ENCODE measurements at regions not wholly inside any gene's neighbourhood (a gene's known extent, or its start where the extent isn't known, plus 50 kb on each side); places are given as distances from the start of the nearest gene placed in this dataset.
A peak's percentile ranks its signal among the peaks of the same experiment; 100 is the strongest.

DNA sequence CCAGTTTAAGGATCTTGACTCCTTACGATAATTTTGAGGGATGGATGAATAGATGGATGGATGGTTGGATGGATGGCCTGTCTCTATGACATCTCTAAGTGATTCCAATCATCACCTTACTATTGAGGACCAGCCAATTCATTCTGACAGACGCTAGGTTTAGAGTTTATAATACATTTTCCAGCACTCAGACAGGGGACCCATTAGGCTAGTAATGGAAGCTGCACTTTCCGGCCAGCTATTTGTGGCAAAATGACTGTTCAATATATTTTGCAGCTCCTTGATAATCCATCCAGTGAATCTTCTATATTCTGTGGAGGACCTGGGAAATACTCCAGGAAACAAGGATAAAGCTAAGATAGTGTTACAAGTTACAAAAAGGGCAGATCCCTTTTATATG, 262.9 kb downstream of the TDRD15 start:
- DNase-seq (ENCODE audit: low spot score) (no peak), ATAC-seq (no peak)

DNA sequence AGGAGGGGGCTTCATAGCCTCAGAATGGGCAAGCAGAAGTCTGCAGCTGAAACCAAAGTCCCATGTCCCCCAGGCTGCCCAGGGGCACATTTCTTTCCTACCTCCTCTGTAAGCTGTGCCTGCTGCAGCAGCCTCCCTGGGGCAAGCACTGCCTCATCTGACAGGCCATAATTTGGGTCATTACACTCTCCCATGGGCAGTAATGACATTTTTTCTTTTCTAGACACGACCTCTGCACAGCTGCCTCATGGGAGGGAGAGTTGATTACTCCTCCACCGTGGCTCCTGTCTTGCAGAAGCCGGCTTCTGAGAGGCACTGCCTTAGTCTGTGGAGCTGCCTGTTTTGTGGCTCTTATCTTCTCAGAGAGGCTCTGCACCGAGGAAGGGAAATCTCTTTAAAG, 268.9 kb downstream of the TDRD15 start:
- DNase-seq (ENCODE audit: low spot score): no peak
- no peak for ATAC-seq

DNA sequence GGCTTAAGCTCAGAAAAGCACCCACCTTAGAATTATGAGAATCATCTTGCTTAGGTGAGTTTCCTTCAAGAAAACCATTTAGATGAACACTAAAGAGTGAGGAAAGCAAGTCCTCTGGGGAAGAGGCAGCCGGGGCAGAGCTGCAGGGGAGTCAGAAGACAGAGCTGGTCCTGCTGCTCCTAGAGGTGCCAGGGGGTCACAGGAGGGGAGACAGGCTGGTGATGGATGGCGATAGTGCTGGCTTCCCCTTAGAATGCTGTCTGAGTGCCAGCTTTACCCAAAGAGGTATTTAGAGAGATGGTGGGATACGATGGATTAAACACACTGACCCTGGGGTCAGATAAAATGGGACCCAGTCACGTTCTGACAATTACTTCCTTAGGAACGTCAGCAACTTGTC, 269.4 kb downstream of the TDRD15 start:
- no peak for ATAC-seq

DNA sequence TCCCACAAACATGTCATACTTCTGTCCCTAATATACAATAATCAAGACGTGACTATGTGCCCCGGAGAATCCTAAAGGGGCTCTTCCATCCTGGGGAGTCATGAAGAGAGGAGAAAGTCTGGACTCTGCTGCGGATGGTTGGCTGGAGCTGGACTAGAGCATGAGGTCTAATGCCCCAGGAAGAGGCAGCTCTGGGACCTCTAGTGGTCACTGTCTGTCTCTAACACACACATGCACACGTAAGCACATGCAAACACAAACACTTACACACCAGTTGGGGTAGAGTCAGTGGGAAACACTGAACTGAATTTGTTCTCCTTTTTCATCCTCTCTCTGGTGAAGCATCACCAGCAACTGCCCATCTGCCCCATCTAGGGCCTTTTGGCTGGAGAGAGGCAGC, 271.6 kb downstream of the TDRD15 start:
- no peak for DNase-seq (ENCODE audit: low spot score)
- ATAC-seq: peak; percentile 93

More for the DNA sequence above, 269.4 kb downstream of the TDRD15 start:
- DNase-seq (ENCODE audit: low spot score): no peak

DNA sequence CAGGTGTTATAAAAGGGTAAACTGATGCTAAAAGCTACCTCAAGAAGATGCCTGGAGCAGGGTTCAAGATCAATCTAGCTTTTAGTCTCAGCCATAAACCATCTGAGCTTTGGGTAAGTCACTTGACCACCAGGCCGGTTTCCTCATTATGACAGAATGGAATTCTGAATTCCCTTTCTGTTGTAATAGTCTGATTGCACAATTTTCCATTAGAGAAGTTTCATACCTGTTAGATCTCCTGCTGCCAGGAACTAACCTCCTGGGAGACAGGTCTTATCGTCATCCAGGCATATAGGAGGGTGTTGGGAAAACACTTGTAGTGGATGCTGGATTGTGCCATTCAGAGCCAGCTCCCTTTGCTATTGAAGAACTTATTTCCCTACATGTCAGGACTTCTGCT, 272.5 kb downstream of the TDRD15 start:
- no peak for DNase-seq (ENCODE audit: low spot score)
- peak; percentile 67 for ATAC-seq

DNA sequence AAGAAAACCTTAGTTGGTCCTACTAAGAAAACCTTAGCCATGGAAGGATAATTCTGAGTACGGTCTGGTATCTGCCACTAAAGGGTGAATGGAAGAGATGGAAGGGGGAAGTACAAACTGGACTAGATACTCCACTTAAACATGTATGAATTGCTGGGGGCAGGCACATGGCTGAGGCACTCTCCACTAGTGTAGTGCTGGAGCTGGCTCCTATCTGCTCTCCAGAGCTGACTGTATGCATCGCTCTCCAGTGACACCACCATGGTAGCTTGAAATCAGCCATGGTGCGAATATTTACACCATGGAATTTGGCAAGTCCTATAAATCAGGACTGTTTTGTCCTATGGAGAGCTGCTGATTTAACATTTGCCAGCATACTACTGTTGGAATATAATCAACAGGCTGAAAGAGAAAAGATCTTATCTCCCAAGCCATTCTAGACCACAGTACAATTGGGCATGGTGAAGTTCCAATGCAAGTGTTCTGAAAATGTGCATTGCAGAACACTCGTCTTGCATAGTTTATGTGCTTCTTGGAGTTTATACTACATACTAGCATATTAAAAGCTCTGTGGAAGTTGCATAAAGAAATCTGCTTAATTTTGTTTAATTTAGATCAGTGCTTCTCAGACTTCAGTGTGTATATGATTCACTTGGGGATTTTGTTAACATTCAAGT, 277.4 kb downstream of the TDRD15 start:
- ATAC-seq: no peak

DNA sequence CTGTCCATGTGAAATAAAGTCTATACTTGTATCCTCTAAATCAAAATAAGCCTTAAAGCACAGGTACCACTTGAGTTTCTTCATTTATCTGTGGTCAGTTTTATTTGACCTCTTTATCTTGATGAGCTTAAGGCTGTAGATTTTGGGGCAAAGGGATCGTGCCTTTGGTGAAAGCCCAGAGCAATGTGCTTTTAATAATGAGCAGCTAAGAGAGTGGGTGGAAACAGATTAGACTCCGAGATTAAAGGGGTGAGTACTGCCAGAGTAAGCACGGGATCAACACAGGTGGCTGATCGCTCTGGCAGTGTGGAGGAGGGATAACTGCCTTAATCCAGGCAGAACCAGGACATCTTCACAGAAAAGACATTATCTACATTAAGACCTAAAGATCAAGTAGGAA, 280.4 kb downstream of the TDRD15 start:
- DNase-seq (ENCODE audit: low spot score) (no peak), ATAC-seq (no peak)

More for the DNA sequence above, 277.4 kb downstream of the TDRD15 start:
- no peak for DNase-seq (ENCODE audit: low spot score)

DNA sequence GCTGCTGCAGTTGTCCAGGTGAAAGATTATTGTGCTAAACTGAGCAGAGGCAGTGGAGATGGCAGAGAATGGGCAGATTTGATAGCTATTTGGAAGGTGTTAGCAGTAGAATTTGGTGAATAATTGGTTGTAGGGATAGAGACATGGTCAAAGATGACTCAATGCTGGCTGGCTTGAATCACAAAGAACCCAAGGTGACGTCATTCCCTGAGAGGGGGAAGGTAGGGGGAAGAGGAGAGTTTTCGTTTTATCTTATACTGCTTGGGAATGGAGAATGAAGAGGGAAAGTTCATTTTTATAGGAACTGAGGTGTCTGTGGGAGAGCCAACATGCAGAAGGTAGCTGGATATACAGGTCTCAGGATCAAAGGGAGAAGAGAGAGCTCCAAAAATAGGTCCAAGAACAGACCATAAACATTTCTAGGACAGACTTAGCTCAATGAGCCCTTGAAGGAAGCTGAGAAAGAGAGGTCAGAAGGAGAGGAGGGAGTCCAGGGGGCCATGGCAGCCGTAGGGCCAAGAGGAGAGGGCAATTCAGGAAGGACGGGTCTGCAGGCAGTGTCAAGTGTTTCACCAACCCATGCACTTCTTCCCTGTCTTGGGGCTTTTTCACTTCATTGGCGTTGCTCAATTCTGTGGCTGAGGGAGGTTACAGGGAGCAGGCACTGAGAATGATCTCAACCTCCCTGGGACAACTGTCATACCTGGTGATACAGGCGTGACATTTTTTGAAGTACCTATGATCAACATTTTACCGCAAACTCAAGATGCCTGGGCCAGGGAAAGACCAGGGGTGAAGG, 281.3 kb downstream of the TDRD15 start:
- ATAC-seq (no peak), DNase-seq (ENCODE audit: low spot score) (no peak)

DNA sequence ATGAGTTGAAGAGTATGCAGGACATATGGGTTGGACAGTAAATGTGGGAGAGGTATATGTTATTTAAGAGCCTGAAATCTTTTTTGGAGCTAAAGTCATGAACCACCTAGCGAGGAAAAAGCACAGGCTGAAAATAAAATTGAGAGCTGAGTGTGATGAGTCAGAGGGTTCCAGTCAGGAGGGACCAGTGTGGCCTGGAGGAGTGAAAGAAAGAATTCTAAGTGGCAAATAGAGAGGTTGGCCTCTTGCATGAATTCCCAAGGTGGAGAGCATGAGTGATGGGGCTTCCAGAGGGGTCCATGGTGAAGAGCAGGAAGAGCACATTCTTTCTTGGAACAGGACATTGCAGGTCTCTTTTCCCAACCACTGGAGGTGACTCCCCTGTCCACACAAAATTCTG, 282.6 kb downstream of the TDRD15 start:
- ATAC-seq (no peak), DNase-seq (ENCODE audit: low spot score) (no peak)

DNA sequence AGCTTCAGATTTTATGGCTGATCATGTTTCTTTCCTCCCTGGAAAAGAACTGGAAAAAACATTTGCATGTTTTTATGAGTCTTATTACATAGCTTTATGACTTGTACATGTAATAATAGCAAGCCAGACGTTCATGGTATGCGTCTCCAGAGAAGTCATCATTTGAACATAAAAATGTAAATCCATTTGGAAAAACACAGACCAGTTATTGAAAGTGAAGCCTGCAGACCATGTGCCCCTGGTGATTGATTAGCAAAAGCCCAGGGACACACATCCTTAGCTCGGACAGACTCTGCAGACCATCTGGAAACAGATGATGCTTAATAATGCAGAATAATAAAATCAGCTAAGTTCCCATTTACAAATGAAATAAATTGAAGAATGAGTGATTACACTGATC, 283.1 kb downstream of the TDRD15 start:
- DNase-seq (ENCODE audit: low spot score): no peak
- no peak for ATAC-seq

DNA sequence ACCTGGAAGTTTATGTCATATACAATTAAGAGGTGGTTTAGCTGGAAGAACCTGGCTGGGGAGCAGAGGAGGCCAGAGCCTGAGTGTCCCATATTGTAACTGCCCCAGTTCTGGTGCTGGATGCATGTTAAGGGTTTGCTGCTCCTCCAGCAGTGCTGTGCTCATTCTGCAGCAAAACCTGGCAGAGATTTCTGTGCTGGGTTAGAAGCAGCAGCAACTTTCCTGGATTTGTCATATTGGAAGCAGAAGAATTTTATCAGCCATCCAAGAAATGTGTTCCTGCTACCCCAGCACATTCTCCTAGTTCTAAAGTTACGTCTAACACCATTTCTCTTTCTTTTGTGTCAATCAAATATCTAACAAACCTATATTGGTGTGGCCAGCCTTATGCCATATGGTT, 284.1 kb downstream of the TDRD15 start:
- DNase-seq (ENCODE audit: low spot score) (no peak), ATAC-seq (no peak)

DNA sequence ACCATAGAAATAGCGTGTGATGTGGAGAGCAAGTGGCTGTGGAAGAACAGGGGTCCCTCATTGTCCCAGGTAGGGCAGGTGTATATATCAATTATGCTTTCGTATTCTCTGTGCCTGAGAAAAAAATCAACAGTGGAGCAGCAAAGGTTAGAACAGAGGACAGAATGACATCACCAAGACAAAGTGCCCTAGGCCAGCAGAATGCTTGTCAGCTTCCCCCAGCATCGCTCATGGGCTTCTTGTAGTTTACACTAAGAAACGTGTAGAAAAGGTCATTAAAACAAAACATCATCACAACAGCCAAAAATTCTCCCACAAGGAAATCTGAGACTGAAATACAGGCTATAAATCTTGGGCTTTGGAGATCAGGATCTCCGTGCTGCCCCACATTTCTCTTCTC, 288.0 kb downstream of the TDRD15 start:
- no peak for ATAC-seq
- DNase-seq (ENCODE audit: low spot score): no peak

DNA sequence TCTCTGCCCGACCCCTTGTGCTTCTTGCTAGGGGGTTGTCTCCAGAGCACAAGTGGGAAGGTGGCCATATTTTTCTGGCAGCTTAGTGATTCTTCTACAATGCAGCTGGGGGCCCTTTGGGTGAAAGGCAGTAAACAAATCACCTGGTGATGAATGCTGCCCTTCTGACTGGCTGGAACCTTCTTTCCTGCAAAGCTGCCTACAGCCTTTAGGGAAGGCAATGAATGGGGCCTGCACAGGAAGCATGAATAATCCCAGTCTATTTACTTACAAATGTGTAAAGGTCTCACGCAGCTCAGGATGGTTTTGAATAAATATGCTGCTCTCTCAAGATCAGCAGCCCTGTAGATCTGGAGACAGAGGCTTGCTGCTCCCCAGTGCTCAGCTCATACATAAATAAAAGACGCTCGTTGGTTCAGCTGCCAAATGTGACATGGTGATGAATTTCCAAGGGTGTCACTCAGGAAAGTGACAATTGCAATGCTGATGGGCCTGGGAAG, 289.2 kb downstream of the TDRD15 start:
- ATAC-seq: no peak
- DNase-seq (ENCODE audit: low spot score): no peak

DNA sequence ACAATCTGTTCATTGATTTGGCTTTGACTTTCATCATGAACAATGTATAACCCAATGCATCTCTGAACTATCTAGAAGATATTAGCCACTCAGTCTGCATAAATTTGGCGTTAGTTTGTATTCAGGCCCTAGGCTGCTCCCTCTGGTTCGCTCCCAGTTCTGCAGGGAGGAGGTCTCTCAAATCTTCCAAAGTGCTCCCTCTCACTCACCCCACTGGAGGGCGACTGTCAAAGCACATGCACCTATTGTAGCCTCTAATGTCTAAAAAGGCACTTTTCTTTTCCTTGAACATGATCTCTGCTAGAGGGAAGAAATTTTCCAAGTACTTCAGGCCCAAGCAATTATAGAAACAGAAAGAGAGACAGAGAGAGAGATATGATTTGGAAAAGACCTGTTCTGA, 291.5 kb downstream of the TDRD15 start:
- no peak for ATAC-seq
- DNase-seq (ENCODE audit: low spot score): no peak

DNA sequence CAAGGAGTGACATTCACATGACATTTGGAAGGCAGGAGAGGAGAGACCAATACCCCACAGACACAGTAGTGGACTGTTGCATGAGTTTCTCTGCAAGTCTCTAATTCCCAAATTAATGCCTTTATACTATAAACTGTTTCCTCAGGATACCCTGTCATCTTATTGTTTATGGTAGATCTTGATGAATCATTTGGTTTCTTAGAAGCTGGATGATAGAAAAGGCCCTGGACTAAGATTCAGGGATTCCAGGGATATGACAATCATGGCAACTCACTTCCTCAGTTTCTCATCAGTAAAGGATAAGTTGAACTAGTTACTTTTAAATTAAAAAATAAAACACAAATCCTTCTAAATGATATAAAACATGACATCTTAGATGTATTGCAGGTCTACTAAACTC, 292.5 kb downstream of the TDRD15 start:
- no peak for DNase-seq (ENCODE audit: low spot score)
- ATAC-seq: no peak

DNA sequence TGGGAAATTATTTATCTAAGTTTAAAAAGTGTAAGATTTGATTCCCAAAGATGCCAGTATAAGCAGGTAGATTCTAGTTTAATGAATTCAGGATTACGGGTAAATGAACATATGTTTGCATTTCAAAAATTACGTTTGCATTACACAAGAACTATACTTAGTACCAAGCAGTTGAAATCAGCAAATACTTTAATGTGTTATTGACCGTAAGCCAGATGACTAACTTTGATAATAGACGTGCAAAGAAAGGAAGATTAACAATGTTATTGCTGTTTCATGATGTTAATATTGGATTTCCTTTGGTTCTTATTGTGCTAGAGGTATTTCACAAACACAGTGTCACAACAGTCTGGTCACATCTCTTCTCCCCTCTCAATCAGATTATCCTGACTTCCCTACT, 294.7 kb downstream of the TDRD15 start:
- ATAC-seq: no peak
- no peak for DNase-seq (ENCODE audit: low spot score)

DNA sequence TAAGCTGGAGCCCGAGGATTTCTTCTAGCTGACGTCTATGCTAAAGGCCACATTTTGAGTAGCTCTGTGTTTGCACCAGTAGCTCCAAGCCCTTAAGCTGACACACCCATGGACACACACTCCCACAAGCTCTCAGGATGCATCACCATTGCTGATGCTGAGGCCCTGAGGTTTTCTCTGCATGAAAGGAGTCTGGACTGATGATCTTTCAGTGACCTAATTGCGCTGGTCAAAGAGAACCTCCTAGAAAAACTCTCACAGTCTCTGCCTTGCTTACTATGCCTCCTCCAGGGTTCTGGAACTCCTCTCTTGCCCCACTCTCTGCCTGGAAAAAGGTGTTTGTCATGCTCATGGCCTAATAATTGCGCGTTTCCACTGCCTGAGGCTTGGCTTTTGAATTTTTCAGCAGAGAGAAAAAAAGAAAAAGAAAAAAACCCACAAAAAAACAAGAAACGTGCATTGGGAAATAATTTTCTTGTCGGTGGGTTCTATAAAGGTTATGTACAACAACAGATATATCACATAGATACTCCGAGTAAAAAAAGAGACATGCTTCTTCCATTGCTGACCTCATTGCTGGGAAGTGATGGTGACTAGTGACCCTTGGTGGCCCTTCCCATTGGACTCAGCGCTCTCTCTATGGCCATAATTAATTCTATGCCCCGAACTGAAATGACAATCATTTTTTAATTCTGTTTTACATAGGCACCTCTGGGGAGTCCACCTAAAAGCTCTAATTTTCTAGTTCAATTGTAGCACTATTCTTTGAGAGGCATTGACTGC, 297.0 kb downstream of the TDRD15 start:
- ATAC-seq (no peak), DNase-seq (ENCODE audit: low spot score) (no peak)

DNA sequence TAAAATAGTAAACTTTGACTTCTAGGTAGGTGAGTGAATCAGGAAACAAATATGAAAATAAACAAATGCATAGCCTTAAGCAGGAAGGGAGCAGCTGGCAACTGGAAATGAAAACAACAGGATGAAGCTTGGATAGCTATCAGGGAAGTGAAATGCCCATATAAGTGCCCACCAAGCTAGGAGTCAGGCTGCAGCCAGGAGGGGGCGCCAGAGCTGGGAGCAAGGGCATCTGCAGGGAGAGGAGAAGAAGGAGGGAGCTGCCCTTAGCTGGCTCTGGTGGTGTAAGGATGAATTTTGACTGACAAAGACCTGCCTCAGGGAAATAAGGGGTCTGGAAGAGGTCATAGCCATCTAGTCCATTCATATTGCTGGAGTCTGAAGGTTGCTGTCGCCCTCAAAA, 298.3 kb downstream of the TDRD15 start:
- ATAC-seq (no peak), DNase-seq (ENCODE audit: low spot score) (no peak)

DNA sequence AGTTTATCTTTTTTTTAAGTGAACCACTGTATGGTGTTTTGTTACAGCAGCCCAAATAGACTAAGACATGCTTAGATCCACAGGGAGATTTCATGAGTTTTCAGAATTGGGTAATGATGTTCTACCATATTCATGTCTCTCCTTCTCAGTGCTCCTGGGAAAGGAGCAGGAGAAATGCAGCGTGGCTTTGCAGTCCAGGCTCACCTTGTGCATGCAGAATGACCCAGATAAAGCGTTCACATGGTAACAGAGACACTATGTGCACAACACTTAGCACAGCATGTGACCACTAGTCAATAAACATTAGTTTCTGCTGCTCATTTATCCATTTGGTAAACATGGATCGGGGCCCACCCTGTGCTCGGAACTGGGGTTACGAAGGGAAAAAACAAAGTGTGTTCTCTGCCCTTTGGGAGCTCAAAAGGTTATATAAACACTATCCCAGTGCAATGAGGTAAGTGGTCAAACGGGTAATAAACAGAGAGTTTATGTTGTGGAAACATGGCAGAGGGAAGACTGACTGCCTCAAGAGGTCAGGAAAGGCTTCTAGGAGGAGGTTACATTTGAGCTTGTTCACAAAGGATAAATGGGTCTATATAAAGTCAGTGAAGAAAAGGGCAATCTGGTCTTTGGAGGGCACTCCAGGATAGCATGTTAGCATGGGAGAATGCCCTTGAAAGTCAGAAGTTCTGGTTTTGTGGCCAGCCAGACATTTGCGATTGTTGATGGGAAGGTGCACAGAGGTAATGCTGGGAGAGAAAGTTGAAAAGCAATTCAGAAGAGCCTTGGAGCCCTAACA, 299.2 kb downstream of the TDRD15 start:
- DNase-seq (ENCODE audit: low spot score) (peak; percentile 70), ATAC-seq (peak; percentile 74)

DNA sequence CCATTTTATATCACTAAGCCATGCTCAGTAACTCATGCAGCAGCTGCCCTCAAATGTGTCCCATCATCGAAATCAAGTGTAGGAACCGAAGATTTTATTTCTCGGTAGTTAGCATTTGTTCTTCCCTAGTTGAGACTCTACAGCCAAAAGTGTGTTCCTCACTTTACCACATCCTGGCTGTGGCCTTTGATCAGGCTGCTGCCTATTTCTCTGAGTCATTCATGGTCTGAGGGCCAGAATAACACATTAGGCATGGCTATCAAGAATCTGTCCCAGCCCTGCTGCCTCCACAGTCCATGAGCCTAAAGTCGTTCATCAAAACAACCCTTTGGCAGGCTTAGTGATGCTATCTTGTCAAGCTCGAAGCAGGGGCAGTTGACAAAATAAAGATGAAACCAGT, 300.1 kb downstream of the TDRD15 start:
- no peak for ATAC-seq
- no peak for DNase-seq (ENCODE audit: low spot score)

DNA sequence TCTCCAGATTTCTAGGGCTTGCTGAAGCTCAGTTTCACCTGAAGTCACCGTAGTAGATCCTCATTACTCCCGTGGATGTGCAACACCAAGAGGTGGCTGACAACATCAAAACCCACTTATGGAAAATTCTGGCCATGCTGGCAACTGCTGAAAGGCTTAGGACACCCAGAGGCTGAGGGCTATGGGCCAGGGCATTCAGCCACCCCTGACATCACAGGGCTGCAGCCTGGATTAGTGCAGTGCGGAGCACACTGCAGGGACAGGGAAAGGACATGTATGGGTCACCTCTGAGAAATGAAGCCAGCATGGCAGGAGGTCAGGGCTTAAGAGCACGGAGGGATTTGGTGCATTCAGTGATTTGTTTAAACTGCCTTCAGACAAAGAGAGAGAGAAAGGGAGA, 300.6 kb downstream of the TDRD15 start:
- ATAC-seq (peak; percentile 73), DNase-seq (ENCODE audit: low spot score) (peak; percentile 73)
